ENCODE measurements at regions not wholly inside any gene's neighbourhood (a gene's known extent, or its start where the extent isn't known, plus 50 kb on each side); places are given as distances from the start of the nearest gene placed in this dataset.

DNA sequence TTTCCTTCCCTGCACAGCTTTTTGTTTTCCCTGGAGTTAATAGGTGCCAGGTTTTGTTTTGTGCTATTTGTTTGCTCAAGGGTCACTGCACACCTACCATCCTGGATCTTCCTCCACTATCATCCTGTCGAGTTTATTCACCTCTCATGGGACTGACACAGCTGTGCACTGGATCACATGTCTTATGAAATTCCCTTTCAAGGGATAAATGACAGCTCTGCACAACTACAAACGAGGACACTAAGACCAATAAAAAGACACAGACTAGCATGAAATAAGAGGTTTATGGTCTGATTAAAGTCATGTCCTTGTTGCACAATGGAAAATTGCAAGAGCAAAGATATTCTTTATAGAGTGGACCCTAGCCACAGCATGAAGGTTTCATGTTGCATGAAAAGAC, 76.7 kb upstream of the SFMBT2 start:
- H3K18ac ChIP-seq (ENCODE audit: extremely low read depth, low read length): no peak overlapping the region
- H3K27ac ChIP-seq (ENCODE audit: low read depth, low read length): no peak overlapping the region
- no peak overlapping the region for H3K4me3 ChIP-seq (ENCODE audit: extremely low read depth in 1 of 4, insufficient read depth in 2 of 4, low read depth in 3 of 4, low read length in 4 of 4)
- H2AK5ac ChIP-seq (ENCODE audit: low read depth, low read length): no peak overlapping the region
- no peaks in the 10 kb centered on the region for H3K79me1 ChIP-seq (ENCODE audit: low read depth, low read length)
- H2AFZ ChIP-seq (ENCODE audit: low read length): no peak overlapping the region
- H3K27me3 ChIP-seq (replicated peaks in 1 of 4; ENCODE audit: control insufficient read depth in 3 of 4, extremely low read depth in 1 of 4, insufficient read depth in 3 of 4, low read length in 3 of 4): no peaks in the 10 kb centered on the region
- H3K36me3 ChIP-seq (ENCODE audit: control insufficient read depth in 2 of 4, insufficient read depth in 4 of 4, low read length in 3 of 4): no peaks in the 10 kb centered on the region; a peak in 1 of 8 replicates
- H4K5ac ChIP-seq (ENCODE audit: insufficient read length, low read depth, low read length): no peak overlapping the region
- no peak overlapping the region for H2BK15ac ChIP-seq (ENCODE audit: low read length)
- H3K23ac ChIP-seq (ENCODE audit: insufficient read length): no peak overlapping the region
- no peak overlapping the region for H2BK12ac ChIP-seq (ENCODE audit: low read depth, low read length)
- H3K4ac ChIP-seq (replicated peaks; ENCODE audit: insufficient read length, low read depth, low read length): no peak overlapping the region
- no peak overlapping the region for H3K56ac ChIP-seq (replicated peaks; ENCODE audit: insufficient read length, low read depth, low read length)
- no peak overlapping the region for H2BK20ac ChIP-seq (ENCODE audit: low read length)
- H3K9ac ChIP-seq (replicated peaks in 1 of 4; ENCODE audit: extremely low read depth in 1 of 4, low read depth in 3 of 4, low read length in 3 of 4): no peak overlapping the region
- H3K23me2 ChIP-seq (ENCODE audit: low read depth, low read length): no peaks in the 10 kb centered on the region; the same call in 1 of the 2 replicates
- FAIRE-seq (no peak), DNase-seq (ENCODE audit: low read depth in 1 of 2, low spot score in 2 of 2) (no peak)
- H3K9me3 ChIP-seq (ENCODE audit: insufficient read depth in 2 of 2, low read depth in 1 of 2, low read length in 1 of 2): no peaks in the 10 kb centered on the region
- POLR2A ChIA-PET (ENCODE audit: partially characterized antibody): interaction anchor here (0.7 kb wide), 1 partner anchor 24 kb away, joined by 3 read pairs; no protein-coding TSS in a partner anchor
- H3K79me2 ChIP-seq (ENCODE audit: control insufficient read depth in 1 of 2, insufficient read depth in 2 of 2, low read length in 2 of 2): no peaks in the 10 kb centered on the region
- H4K8ac ChIP-seq (ENCODE audit: extremely low read depth, insufficient read depth, low read length): no peak overlapping the region
- H3K14ac ChIP-seq (ENCODE audit: insufficient read length): no peak overlapping the region
- H4K91ac ChIP-seq (replicated peaks; ENCODE audit: insufficient read length, low read length): no peak overlapping the region
- no peak overlapping the region for H2BK5ac ChIP-seq (ENCODE audit: low read depth, low read length)
- H3K4me1 ChIP-seq (replicated peaks in 1 of 4; ENCODE audit: control insufficient read depth in 3 of 4, insufficient read depth in 4 of 4, low read length in 3 of 4): peaks cover 0 to 3% (median 3%) of the 10 kb centered on the region in 4 experiments; a peak in 3 of 7 replicates
- no peak overlapping the region for H3K4me2 ChIP-seq (ENCODE audit: insufficient read depth in 1 of 2, low read depth in 2 of 2, low read length in 2 of 2)
- H2BK120ac ChIP-seq (replicated peaks; ENCODE audit: low read depth, low read length): no peak overlapping the region
- 76% methylated on average over 2 of the region's 2 CpGs; no CpG with 5 or more reads in 1 of the 2 experiments for WGBS, 2 experiments (ENCODE audit: extremely low coverage in 1 of 2, insufficient coverage in 1 of 2, insufficient read length in 1 of 2, insufficient replicate concordance in 2 of 2, low coverage in 1 of 2, low lambda C conversion rate in 2 of 2, missing lambda C conversion rate in 1 of 2)
- CTCF ChIA-PET (ENCODE audit: partially characterized antibody): interaction anchor here (0.9 kb wide), 1 partner anchor 104 kb away, joined by 3 read pairs; no protein-coding TSS in a partner anchor
- H4K20me1 ChIP-seq (replicated peaks in 1 of 2; ENCODE audit: control insufficient read depth in 1 of 2, insufficient read depth in 2 of 2, low read length in 2 of 2): no peaks in the 10 kb centered on the region
- TF ChIP-seq TEAD4 (IDR thresholded peaks at IDR 0.05; ENCODE audit: low read depth, low read length): no peak
- TF ChIP-seq SP4 (IDR thresholded peaks at IDR 0.05; ENCODE audit: low read length): no peak
- no peak for TF ChIP-seq POLR2A (IDR thresholded peaks at IDR 0.05; ENCODE audit: control extremely low read depth in 1 of 2, low read depth in 2 of 2, low read length in 2 of 2)
- no peak for TF ChIP-seq FOSL1 (IDR thresholded peaks at IDR 0.05; ENCODE audit: insufficient read depth, low read depth, low read length)
- no peak for TF ChIP-seq USF2 (IDR thresholded peaks at IDR 0.05; ENCODE audit: low read length)
- TF ChIP-seq TAF1 (IDR thresholded peaks at IDR 0.05; ENCODE audit: low read depth, low read length): no peak
- TF ChIP-seq CBX5 (IDR thresholded peaks at IDR 0.05; ENCODE audit: low read depth, low read length): no peak
- TF ChIP-seq SUZ12 (IDR thresholded peaks at IDR 0.05; ENCODE audit: low read length): no peak
- no peak for TF ChIP-seq GABPA (IDR thresholded peaks at IDR 0.05; ENCODE audit: borderline replicate concordance, insufficient read depth, low read length)
- TF ChIP-seq, protein P1, sequence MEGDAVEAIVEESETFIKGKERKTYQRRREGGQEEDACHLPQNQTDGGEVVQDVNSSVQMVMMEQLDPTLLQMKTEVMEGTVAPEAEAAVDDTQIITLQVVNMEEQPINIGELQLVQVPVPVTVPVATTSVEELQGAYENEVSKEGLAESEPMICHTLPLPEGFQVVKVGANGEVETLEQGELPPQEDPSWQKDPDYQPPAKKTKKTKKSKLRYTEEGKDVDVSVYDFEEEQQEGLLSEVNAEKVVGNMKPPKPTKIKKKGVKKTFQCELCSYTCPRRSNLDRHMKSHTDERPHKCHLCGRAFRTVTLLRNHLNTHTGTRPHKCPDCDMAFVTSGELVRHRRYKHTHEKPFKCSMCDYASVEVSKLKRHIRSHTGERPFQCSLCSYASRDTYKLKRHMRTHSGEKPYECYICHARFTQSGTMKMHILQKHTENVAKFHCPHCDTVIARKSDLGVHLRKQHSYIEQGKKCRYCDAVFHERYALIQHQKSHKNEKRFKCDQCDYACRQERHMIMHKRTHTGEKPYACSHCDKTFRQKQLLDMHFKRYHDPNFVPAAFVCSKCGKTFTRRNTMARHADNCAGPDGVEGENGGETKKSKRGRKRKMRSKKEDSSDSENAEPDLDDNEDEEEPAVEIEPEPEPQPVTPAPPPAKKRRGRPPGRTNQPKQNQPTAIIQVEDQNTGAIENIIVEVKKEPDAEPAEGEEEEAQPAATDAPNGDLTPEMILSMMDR (IDR thresholded peaks at IDR 0.05; ENCODE audit: control extremely low read depth in 1 of 3, insufficient read depth in 1 of 3, low read depth in 1 of 3, low read length in 3 of 3): no peak
- TF ChIP-seq PHF8 (conservative IDR thresholded peaks at IDR 0.05; ENCODE audit: low read depth, low read length): no peak

Data from H1 (cell line).